ENCODE measurements at regions not wholly inside any gene's neighbourhood (a gene's known extent, or its start where the extent isn't known, plus 50 kb on each side); places are given as distances from the start of the nearest gene placed in this dataset.

GRCh38 chr2:219857751-219858150 is 230.3 kb downstream of the SLC4A3 start:
- TF ChIP-seq CTCF (IDR thresholded peaks at IDR 0.05; ENCODE audit: insufficient read depth, low read depth, low read length) = no peak
- TF ChIP-seq EZH2 (IDR thresholded peaks at IDR 0.05; ENCODE audit: insufficient read depth, low read length) = no peak
